Neural crest cell (in vitro differentiated cells): ENCODE measurements at regions not wholly inside any gene's neighbourhood (a gene's known extent, or its start where the extent isn't known, plus 50 kb on each side); places are given as distances from the start of the nearest gene placed in this dataset.

Experiments
- DNase-seq: peaks from one replicate; pipeline ENCODE4 v3.0.0; 2021; ENCODE audit warnings: low read depth, mixed read lengths, low spot score
- H3K27ac Mint-ChIP-seq: one replicate; pipeline ENCODE4 v1.8.0; 2021; ENCODE audit warnings: mild to moderate bottlenecking, mixed read lengths; ENCODE audit not compliant: unreplicated experiment
- H3K27me3 Mint-ChIP-seq: 2 replicates; pipeline ENCODE4 v1.8.0; 2021; ENCODE audit warnings: low read depth, mild to moderate bottlenecking, mixed read lengths
- H3K36me3 Mint-ChIP-seq: 2 replicates; pipeline ENCODE4 v1.8.0; 2021; ENCODE audit warnings: low read depth, mild to moderate bottlenecking, mixed read lengths
- H3K4me1 Mint-ChIP-seq: 2 replicates; pipeline ENCODE4 v1.8.0; 2021; ENCODE audit warnings: mixed read lengths
- H3K4me3 Mint-ChIP-seq: one replicate; pipeline ENCODE4 v1.8.0; 2021; ENCODE audit warnings: mild to moderate bottlenecking, mixed read lengths
- H3K9me3 Mint-ChIP-seq: 2 replicates; pipeline ENCODE4 v1.8.0; 2021; ENCODE audit warnings: mixed read lengths
- TF ChIP-seq, protein P1 (sequence below): fragments of 200-600 bp; sonication (generic); conservative IDR thresholded peaks from 2 replicates; pipeline ENCODE4 v1.5.0; 2021; ENCODE audit warnings: antibody characterized with exemption, mild to moderate bottlenecking

DNA sequence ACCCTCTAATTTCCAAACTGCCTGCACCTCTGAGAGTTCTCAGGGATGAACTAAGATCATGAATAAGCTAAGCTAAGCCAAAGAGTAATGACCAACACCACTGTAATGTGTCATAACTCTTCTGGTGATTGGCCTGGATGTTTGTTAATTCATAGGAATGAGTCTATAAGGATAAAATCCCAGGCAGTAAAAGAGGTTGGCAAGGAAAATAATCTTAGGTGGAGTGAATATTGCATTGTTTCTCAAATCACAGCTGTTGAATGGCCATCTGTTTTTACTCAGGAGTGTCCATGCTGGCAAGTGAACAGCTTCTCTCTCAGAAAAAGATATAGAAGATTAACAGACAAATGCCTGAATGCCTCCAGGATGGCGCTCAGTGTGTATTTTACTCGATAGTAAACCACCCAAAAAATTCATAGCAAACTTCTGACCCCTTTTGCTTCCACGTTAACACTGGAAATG lies 60.8 kb upstream of the GLS start:
- Mint-ChIP-seq H3K36me3 (peaks cover 4% of the 10 kb centered on the region), H3K4me3 (no peak overlapping the region), H3K4me1 (peaks cover 4% of the 10 kb centered on the region), H3K27ac (no peak overlapping the region), H3K27me3 (no peaks in the 10 kb centered on the region), H3K9me3 (peaks cover 12% of the 10 kb centered on the region)
- no peak for DNase-seq
- TF ChIP-seq, protein P1, sequence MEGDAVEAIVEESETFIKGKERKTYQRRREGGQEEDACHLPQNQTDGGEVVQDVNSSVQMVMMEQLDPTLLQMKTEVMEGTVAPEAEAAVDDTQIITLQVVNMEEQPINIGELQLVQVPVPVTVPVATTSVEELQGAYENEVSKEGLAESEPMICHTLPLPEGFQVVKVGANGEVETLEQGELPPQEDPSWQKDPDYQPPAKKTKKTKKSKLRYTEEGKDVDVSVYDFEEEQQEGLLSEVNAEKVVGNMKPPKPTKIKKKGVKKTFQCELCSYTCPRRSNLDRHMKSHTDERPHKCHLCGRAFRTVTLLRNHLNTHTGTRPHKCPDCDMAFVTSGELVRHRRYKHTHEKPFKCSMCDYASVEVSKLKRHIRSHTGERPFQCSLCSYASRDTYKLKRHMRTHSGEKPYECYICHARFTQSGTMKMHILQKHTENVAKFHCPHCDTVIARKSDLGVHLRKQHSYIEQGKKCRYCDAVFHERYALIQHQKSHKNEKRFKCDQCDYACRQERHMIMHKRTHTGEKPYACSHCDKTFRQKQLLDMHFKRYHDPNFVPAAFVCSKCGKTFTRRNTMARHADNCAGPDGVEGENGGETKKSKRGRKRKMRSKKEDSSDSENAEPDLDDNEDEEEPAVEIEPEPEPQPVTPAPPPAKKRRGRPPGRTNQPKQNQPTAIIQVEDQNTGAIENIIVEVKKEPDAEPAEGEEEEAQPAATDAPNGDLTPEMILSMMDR: no peak

DNA sequence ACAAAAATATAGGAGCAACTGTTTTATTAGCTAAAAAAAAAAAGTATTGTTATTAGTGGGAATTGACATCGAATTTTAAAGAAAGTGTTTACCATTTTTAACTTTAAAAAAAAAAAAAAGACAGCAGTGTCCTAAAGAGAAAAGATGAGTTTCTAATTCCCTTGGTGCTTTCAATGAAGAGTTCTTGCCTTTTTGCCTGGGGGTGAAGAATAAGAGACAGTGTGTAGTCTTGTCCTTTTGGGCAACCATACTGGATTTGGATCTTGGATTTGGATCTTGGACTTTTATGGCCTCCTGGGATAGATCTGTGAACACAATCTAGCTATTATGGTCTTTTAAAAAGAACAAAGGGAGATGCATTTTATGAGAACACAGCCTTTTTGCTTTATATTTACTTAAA lies 60.2 kb upstream of the GLS start:
- peaks cover 4% of the 10 kb centered on the region for H3K4me1 Mint-ChIP-seq
- H3K27me3 Mint-ChIP-seq: no peaks in the 10 kb centered on the region
- no peak overlapping the region for H3K4me3 Mint-ChIP-seq
- TF ChIP-seq, protein P1: no peak
- no peak overlapping the region for H3K27ac Mint-ChIP-seq
- DNase-seq: no peak
- peaks cover 4% of the 10 kb centered on the region for H3K36me3 Mint-ChIP-seq
- peaks cover 11% of the 10 kb centered on the region for H3K9me3 Mint-ChIP-seq

DNA sequence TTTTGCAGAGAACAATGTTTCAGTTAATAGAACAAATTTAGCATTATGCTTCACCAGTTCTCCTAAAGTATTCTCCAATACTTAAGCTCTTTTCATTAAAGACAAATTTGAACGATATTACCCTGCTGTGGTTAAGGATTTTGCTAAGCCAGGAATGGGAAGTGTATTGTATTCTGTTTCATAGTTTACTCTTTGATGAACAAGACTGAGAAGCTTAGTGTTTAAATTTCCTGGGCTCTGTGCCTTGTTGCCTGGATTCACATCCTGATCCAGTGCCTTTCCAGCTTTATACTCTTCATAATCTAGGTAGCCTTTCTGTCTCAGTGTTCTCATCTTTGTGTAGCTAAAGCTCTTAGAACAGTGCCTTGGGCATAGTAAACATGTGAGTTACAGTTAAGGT lies 58.6 kb upstream of the GLS start:
- peaks cover 4% of the 10 kb centered on the region for H3K4me1 Mint-ChIP-seq
- DNase-seq: no peak
- no peaks in the 10 kb centered on the region for H3K27me3 Mint-ChIP-seq
- H3K36me3 Mint-ChIP-seq: no peaks in the 10 kb centered on the region
- no peak overlapping the region for H3K4me3 Mint-ChIP-seq
- TF ChIP-seq, protein P1: no peak
- H3K27ac Mint-ChIP-seq: no peak overlapping the region
- peaks cover 5% of the 10 kb centered on the region for H3K9me3 Mint-ChIP-seq

DNA sequence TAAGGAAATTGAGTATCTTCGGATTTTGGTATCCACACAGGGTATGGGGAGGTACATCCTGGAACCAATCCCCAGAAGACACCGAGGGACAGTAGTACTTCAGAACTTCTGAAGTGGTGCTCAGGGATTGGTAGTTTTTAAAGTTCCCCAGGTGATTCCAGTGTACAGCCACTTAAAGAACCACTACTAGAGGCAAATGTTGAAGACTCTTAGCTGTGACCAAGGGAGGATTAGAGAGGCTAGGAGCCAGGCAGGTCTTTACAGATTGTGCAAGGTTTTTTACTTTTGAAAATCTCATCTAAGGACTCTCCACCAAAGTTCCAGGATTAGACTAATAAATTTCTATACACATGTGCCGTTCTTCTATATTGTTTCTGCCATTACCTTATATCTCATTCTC lies 52.9 kb upstream of the GLS start:
- DNase-seq: no peak
- Mint-ChIP-seq H3K4me1 (no peaks in the 10 kb centered on the region), H3K9me3 (no peaks in the 10 kb centered on the region), H3K4me3 (no peak overlapping the region), H3K36me3 (no peaks in the 10 kb centered on the region), H3K27ac (no peak overlapping the region), H3K27me3 (no peaks in the 10 kb centered on the region)
- TF ChIP-seq, protein P1: no peak

DNA sequence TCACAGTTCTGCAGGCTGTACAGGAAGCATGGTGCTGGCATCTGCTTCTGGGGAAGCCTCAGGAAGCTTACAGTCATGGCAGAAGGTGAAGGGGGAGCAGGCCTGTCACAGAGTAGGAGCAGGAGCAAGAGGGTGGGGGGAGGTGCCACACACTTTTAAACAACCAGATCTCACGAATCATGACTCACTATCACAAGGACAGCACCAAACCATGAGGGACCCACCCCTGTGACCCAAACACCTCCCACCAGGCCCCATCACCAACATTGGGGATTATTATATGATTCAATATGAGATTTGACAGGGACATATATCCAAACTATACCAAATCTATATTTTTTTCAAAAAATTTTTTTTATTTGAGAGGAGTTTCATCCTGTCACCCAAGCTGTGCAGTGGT lies 51.0 kb upstream of the GLS start:
- Mint-ChIP-seq H3K4me3 (no peak overlapping the region), H3K27ac (no peak overlapping the region), H3K36me3 (no peaks in the 10 kb centered on the region), H3K27me3 (peaks cover under 1% of the 10 kb centered on the region), H3K9me3 (no peaks in the 10 kb centered on the region), H3K4me1 (no peaks in the 10 kb centered on the region)
- DNase-seq: no peak
- TF ChIP-seq, protein P1: no peak
